ENCODE measurements at regions not wholly inside any gene's neighbourhood (a gene's known extent, or its start where the extent isn't known, plus 50 kb on each side); places are given as distances from the start of the nearest gene placed in this dataset.

DNA sequence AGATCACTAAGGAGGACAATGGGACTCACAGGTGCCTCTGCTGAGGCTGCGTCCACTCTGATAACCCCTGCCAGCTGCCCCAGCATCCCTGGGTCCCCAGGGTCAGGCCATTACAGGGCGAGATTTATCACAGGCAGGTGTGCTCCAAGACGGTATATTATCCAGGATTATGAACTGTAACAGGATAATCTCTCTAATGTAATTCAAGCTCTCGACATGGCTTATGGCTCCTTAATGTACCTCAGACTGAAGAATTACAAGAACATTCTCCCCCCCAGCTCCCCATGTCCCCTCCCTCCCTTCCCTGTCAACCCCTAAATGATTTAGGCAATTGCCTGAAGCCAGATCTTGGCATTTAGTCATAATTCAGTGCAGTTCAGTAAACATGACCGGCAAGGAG lies 86.8 kb downstream of the NCR2 start:
- TF ChIP-seq, protein P1, sequence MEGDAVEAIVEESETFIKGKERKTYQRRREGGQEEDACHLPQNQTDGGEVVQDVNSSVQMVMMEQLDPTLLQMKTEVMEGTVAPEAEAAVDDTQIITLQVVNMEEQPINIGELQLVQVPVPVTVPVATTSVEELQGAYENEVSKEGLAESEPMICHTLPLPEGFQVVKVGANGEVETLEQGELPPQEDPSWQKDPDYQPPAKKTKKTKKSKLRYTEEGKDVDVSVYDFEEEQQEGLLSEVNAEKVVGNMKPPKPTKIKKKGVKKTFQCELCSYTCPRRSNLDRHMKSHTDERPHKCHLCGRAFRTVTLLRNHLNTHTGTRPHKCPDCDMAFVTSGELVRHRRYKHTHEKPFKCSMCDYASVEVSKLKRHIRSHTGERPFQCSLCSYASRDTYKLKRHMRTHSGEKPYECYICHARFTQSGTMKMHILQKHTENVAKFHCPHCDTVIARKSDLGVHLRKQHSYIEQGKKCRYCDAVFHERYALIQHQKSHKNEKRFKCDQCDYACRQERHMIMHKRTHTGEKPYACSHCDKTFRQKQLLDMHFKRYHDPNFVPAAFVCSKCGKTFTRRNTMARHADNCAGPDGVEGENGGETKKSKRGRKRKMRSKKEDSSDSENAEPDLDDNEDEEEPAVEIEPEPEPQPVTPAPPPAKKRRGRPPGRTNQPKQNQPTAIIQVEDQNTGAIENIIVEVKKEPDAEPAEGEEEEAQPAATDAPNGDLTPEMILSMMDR (IDR thresholded peaks at IDR 0.05; ENCODE audit: extremely low read depth in 1 of 2, insufficient read depth in 1 of 2, low read depth in 1 of 2, low read length in 2 of 2), result no peak
- TF ChIP-seq POLR2AphosphoS5 (IDR thresholded peaks at IDR 0.05; ENCODE audit: insufficient read depth, low read depth, low read length) (no peak), POLR2A (IDR thresholded peaks at IDR 0.05; ENCODE audit: low read depth, low read length) (no peak), FOS (IDR thresholded peaks at IDR 0.05; ENCODE audit: borderline replicate concordance, insufficient read depth, low read length) (no peak), EZH2 (IDR thresholded peaks at IDR 0.05; ENCODE audit: borderline replicate concordance, low read depth, low read length, severe bottlenecking) (no peak)
